Peyer's patch (tissue), 4 donors: ENCODE measurements at regions not wholly inside any gene's neighbourhood (a gene's known extent, or its start where the extent isn't known, plus 50 kb on each side); places are given as distances from the start of the nearest gene placed in this dataset.

Experiments used
- DNase-seq, 3 donors: peaks; one replicate each; pipeline ENCODE4 v3.0.0-alpha.2; 2017 to 2019
- H3K27ac ChIP-seq, 4 donors: fragments of 200-600 bp; sonication (generic); one replicate each; pipeline ENCODE4 v1.5.1; 2016 to 2019
- H3K27me3 ChIP-seq, 2 donors: fragments of 200-600 bp; sonication (generic); one replicate each; pipeline ENCODE4 v1.5.1; 2019
- H3K36me3 ChIP-seq, 3 donors: fragments of 200-600 bp; sonication (generic); one replicate each; pipeline ENCODE4 v1.5.1; 2016 to 2019
- H3K4me1 ChIP-seq, 4 donors: fragments of 200-600 bp; sonication (generic); one replicate each; pipeline ENCODE4 v1.5.1; 2016 to 2019
- H3K4me3 ChIP-seq, 4 donors: fragments of 200-600 bp; sonication (generic); 1 replicate in 3 of 4; 2 replicates in 1 of 4; pipeline ENCODE4 v1.5.1; 2016 to 2019; ENCODE audit warnings: mild to moderate bottlenecking in 1 of 4
- H3K9me3 ChIP-seq, 4 donors: fragments of 200-600 bp; sonication (generic); one replicate each; pipeline ENCODE4 v1.5.1; 2016 to 2019; ENCODE audit warnings: mild to moderate bottlenecking in 1 of 4
- POLR2A ChIP-seq, 2 donors: fragments of 450-650 bp; IDR thresholded peaks; one replicate each; pipeline ENCODE4 v1.5.1; 2017; ENCODE audit warnings: antibody characterized with exemption in 2 of 2, mild to moderate bottlenecking in 2 of 2, moderate library complexity in 2 of 2
- TF ChIP-seq, protein P1 (sequence below), 6 experiments: fragments of 450-650 bp in 4 of 6; fragments of 200-600 bp in 2 of 6; sonication (generic) in 1 of 6; IDR thresholded peaks; one replicate each; pipeline ENCODE4 v1.5.1; 2017 to 2019; ENCODE audit warnings: antibody characterized with exemption in 6 of 6, mild to moderate bottlenecking in 3 of 6, moderate library complexity in 1 of 6

GRCh38 chr1:168801032-168801745, 72.2 kb upstream of the DPT start:
- peak in 1 of 3 donors; percentile 68 for DNase-seq
- Histone ChIP-seq H3K27me3 (no peaks in the 10 kb centered on the region), H3K4me1 (peaks cover 0 to 15% (median 0%) of the 10 kb centered on the region in 4 donors)

DNA sequence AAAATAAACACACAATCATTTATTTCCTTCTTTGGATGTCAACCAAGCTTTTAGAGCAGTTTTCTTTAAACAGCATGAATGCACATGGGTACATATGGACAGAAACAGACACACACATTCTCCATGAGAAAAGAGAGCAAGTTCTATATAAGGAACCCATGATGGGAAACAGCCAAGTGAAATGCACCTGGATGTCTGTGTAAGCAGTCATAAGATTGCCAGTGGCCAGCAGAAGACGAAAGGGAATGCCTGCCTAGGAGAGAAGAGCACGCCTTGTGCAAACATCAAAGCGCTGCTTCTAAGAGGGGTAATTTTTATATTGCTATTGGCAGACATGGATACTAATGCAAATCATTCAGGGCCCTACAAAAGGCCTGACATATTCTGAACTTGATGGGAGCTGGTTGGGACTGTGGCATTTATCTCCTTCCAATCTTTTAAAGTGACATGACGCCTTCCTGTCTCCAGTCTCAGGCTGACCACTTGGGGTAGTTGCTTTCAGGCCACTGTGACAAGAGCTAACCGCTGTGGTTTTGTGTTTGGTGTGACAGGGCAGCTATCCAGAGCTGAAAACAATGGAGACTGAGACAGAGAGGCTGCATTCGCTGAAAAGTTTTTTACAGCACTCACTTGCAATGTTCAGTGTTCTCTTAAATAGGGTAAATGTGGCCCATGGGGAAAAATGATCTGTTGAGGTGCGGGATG, 75.0 kb upstream of the DPT start:
- DNase-seq: no peak
- Histone ChIP-seq H3K27ac (no peak overlapping the region), H3K27me3 (no peaks in the 10 kb centered on the region), H3K4me3 (no peak overlapping the region), H3K36me3 (no peaks in the 10 kb centered on the region), H3K4me1 (peaks cover 0 to 15% (median 0%) of the 10 kb centered on the region in 4 donors), H3K9me3 (no peaks in the 10 kb centered on the region)
- TF ChIP-seq, protein P1, sequence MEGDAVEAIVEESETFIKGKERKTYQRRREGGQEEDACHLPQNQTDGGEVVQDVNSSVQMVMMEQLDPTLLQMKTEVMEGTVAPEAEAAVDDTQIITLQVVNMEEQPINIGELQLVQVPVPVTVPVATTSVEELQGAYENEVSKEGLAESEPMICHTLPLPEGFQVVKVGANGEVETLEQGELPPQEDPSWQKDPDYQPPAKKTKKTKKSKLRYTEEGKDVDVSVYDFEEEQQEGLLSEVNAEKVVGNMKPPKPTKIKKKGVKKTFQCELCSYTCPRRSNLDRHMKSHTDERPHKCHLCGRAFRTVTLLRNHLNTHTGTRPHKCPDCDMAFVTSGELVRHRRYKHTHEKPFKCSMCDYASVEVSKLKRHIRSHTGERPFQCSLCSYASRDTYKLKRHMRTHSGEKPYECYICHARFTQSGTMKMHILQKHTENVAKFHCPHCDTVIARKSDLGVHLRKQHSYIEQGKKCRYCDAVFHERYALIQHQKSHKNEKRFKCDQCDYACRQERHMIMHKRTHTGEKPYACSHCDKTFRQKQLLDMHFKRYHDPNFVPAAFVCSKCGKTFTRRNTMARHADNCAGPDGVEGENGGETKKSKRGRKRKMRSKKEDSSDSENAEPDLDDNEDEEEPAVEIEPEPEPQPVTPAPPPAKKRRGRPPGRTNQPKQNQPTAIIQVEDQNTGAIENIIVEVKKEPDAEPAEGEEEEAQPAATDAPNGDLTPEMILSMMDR (IDR thresholded peaks at IDR 0.05): peak in 2 of 6 experiments; percentile 5 to 6
- TF ChIP-seq POLR2A (IDR thresholded peaks at IDR 0.05): no peak

More at GRCh38 chr1:168801032-168801745, 72.2 kb upstream of the DPT start:
- no peaks in the 10 kb centered on the region for H3K36me3 ChIP-seq
- TF ChIP-seq, protein P1 (IDR thresholded peaks at IDR 0.05): no peak
- H3K9me3 ChIP-seq: no peaks in the 10 kb centered on the region
- H3K27ac ChIP-seq: no peak overlapping the region
- H3K4me3 ChIP-seq: no peak overlapping the region

GRCh38 chr1:168806952-168807351, 77.9 kb upstream of the DPT start:
- no peaks in the 10 kb centered on the region for H3K36me3 ChIP-seq
- no peak overlapping the region for H3K4me3 ChIP-seq
- no peak for TF ChIP-seq POLR2A (IDR thresholded peaks at IDR 0.05)
- TF ChIP-seq, protein P1 (IDR thresholded peaks at IDR 0.05): no peak
- H3K27me3 ChIP-seq: no peaks in the 10 kb centered on the region
- no peaks in the 10 kb centered on the region for H3K9me3 ChIP-seq
- peaks cover 0 to 5% (median 0%) of the 10 kb centered on the region in 4 donors for H3K4me1 ChIP-seq
- no peak for DNase-seq
- H3K27ac ChIP-seq: no peak overlapping the region

GRCh38 chr1:168811176-168811575, 82.2 kb upstream of the DPT start:
- TF ChIP-seq, protein P1 (IDR thresholded peaks at IDR 0.05): no peak
- no peak for TF ChIP-seq POLR2A (IDR thresholded peaks at IDR 0.05)
- Histone ChIP-seq H3K4me1 (no peaks in the 10 kb centered on the region), H3K27ac (no peak overlapping the region), H3K36me3 (no peaks in the 10 kb centered on the region), H3K9me3 (no peaks in the 10 kb centered on the region), H3K4me3 (no peak overlapping the region), H3K27me3 (no peaks in the 10 kb centered on the region)
- DNase-seq: no peak

DNA sequence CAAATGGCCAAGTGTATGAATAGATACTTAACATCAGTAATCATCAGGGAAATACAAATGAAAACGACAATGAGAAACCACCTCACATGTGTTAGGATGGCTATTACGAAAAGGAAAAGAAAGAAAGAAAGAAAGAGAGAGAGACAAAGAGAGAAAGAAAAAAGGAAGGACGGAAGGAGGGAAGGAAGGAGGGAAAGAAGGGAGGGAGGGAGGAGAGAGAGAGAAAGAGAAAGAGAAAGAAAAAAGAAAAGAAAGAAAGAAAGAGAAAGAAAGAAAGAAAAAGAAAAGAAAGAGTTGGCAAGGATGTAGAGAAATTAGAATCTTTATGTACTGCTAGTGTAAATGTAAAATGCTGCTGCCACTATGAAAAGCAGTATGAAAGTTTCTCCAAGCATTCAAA, 90.7 kb upstream of the DPT start:
- DNase-seq: no peak
- TF ChIP-seq, protein P1 (IDR thresholded peaks at IDR 0.05): no peak
- TF ChIP-seq POLR2A (IDR thresholded peaks at IDR 0.05): no peak
- H3K4me3 ChIP-seq: no peak overlapping the region
- no peaks in the 10 kb centered on the region for H3K27me3 ChIP-seq
- H3K9me3 ChIP-seq: no peaks in the 10 kb centered on the region
- no peaks in the 10 kb centered on the region for H3K36me3 ChIP-seq
- H3K4me1 ChIP-seq: no peaks in the 10 kb centered on the region
- no peak overlapping the region for H3K27ac ChIP-seq
